ENCODE measurements at regions not wholly inside any gene's neighbourhood (a gene's known extent, or its start where the extent isn't known, plus 50 kb on each side); places are given as distances from the start of the nearest gene placed in this dataset.

DNA sequence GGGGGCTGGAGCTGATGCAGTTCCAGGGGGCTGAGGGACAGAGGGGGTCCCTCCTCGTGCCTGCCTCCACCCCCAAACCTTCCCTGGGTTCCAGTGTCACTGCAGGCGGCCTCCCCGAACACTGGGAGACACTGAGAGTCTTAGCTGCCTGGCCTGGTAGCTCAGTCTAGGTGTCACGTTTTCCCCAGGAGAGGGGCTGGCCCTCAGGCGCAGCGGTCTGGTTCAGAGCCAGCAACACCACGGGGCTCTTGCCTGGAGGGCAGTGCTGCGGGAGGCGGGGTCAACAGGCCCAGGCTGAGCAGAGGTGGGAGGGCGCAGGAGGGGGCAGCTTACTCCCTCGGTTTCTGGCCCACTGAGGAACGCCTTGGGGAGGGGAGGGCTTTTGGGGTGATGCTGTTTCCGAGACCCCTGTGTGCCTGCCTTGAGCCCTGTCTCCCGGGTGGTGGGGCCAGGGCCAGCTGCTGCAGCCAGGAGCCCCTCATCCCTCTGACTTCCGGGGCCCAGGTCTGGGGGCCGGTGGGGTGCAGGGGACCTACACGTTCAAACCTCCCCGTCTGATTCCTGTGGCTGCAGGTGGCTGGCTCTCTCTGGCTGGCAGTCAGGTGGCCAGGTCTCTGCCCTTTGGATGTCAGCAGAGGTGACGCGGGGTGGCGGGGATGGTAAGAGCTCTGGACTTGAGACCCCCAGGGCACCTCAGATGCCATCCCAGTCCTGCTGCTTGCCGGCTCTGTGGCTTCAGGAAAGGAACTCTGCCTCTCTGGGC, 89.3 kb upstream of the GSE1 start:
- no peak for TF ChIP-seq POLR2A (IDR thresholded peaks at IDR 0.05)
- TF ChIP-seq CTCF (IDR thresholded peaks at IDR 0.05) = no peak

Data from uterus (tissue), 2 donors.